BE2C (cell line): ENCODE measurements at regions not wholly inside any gene's neighbourhood (a gene's known extent, or its start where the extent isn't known, plus 50 kb on each side); places are given as distances from the start of the nearest gene placed in this dataset.

Experiments
- DNase-seq: peaks from one replicate; pipeline ENCODE4 v3.0.0-alpha.2; 2020
- H3K27me3 ChIP-seq: fragments of 250-450 bp; sonication (Bioruptor Pico); 2 replicates; pipeline ENCODE4 v1.5.1; 2020; ENCODE audit warnings: mild to moderate bottlenecking
- H3K36me3 ChIP-seq: fragments of 250-450 bp; sonication (Bioruptor Pico); 2 replicates; pipeline ENCODE4 v1.5.1; 2020; ENCODE audit warnings: mild to moderate bottlenecking
- H3K4me1 ChIP-seq: fragments of 250-450 bp; sonication (Bioruptor Pico); 2 replicates; pipeline ENCODE4 v1.5.1; 2020
- H3K4me3 ChIP-seq: 2 replicates; pipeline ENCODE4 v1.5.1; 2011; ENCODE audit warnings: low read depth, low read length
- H3K9me3 ChIP-seq: fragments of 250-450 bp; sonication (Bioruptor Pico); 2 replicates; pipeline ENCODE4 v1.5.1; 2020
- TF ChIP-seq, protein P1 (sequence below): IDR thresholded peaks from 2 replicates; pipeline ENCODE4 v1.5.1; 2012; ENCODE audit warnings: mild to moderate bottlenecking, low read depth, low read length

GRCh38 chr2:14018620-14019019, 613.9 kb upstream of the LRATD1 start:
- no peak for DNase-seq
- H3K4me3 ChIP-seq: no peak overlapping the region
- no peaks in the 10 kb centered on the region for H3K27me3 ChIP-seq
- TF ChIP-seq, protein P1, sequence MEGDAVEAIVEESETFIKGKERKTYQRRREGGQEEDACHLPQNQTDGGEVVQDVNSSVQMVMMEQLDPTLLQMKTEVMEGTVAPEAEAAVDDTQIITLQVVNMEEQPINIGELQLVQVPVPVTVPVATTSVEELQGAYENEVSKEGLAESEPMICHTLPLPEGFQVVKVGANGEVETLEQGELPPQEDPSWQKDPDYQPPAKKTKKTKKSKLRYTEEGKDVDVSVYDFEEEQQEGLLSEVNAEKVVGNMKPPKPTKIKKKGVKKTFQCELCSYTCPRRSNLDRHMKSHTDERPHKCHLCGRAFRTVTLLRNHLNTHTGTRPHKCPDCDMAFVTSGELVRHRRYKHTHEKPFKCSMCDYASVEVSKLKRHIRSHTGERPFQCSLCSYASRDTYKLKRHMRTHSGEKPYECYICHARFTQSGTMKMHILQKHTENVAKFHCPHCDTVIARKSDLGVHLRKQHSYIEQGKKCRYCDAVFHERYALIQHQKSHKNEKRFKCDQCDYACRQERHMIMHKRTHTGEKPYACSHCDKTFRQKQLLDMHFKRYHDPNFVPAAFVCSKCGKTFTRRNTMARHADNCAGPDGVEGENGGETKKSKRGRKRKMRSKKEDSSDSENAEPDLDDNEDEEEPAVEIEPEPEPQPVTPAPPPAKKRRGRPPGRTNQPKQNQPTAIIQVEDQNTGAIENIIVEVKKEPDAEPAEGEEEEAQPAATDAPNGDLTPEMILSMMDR: no peak
- no peaks in the 10 kb centered on the region; the same call in 1 of the 2 replicates for H3K4me1 ChIP-seq
- no peaks in the 10 kb centered on the region for H3K36me3 ChIP-seq
- no peaks in the 10 kb centered on the region for H3K9me3 ChIP-seq

DNA sequence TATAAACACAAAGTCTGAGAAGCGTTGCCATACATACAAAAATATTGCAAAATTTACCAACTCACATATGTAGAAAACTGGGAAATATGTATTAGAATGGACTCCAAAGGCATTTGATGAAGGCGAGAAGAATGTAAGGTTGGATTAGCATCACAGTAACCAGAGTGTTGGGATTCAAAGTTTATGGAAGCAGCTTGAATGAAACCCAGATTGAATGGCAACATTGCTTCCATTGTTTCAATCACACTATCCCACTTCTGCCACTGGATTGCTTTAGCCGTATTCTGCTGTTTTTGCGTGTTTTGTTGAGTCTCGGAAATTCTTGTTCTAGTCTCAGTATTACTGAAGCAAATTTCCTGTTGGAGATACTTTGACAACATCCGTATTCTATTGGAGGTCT, 609.0 kb upstream of the LRATD1 start:
- Histone ChIP-seq H3K36me3 (no peaks in the 10 kb centered on the region), H3K27me3 (no peaks in the 10 kb centered on the region), H3K9me3 (no peaks in the 10 kb centered on the region), H3K4me3 (no peak overlapping the region), H3K4me1 (no peaks in the 10 kb centered on the region)
- no peak for DNase-seq
- TF ChIP-seq, protein P1: no peak

DNA sequence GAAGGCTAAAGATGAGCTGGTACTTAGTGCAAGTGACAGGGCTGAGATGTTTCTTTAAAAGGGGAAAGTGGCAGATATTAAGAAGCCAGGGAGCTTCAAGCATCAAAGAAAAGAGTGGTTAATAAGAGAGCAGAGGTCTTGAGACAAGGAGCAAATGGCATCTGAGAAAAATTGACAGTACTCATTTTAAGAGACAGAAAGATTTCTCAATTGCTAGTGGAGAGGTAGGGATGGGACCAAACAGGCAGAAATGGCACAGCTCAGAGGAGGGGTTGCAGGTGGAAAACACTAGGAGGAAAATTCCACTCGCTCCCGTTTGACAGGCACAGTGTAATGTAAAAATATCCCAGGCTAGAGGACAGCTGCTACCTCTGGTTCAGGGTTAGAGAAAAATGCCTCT, 593.4 kb upstream of the LRATD1 start:
- no peaks in the 10 kb centered on the region for H3K27me3 ChIP-seq
- H3K4me3 ChIP-seq: no peak overlapping the region
- no peak for DNase-seq
- H3K36me3 ChIP-seq: no peaks in the 10 kb centered on the region
- TF ChIP-seq, protein P1: no peak
- no peaks in the 10 kb centered on the region for H3K4me1 ChIP-seq
- H3K9me3 ChIP-seq: no peaks in the 10 kb centered on the region

- TF ChIP-seq, protein P1: no peak
- no peak overlapping the region for H3K4me3 ChIP-seq
- no peaks in the 10 kb centered on the region for H3K36me3 ChIP-seq
- H3K27me3 ChIP-seq: no peaks in the 10 kb centered on the region
- no peaks in the 10 kb centered on the region for H3K9me3 ChIP-seq
- no peaks in the 10 kb centered on the region for H3K4me1 ChIP-seq
- DNase-seq: no peak
Observed at GRCh38 chr2:14047491-14047890, 585.0 kb upstream of the LRATD1 start.

- no peak overlapping the region for H3K4me3 ChIP-seq
- no peaks in the 10 kb centered on the region for H3K36me3 ChIP-seq
- no peaks in the 10 kb centered on the region for H3K4me1 ChIP-seq
- no peaks in the 10 kb centered on the region for H3K9me3 ChIP-seq
- TF ChIP-seq, protein P1: no peak
- no peaks in the 10 kb centered on the region for H3K27me3 ChIP-seq
- DNase-seq: no peak
Observed at GRCh38 chr2:14051401-14051800, 581.1 kb upstream of the LRATD1 start.

DNA sequence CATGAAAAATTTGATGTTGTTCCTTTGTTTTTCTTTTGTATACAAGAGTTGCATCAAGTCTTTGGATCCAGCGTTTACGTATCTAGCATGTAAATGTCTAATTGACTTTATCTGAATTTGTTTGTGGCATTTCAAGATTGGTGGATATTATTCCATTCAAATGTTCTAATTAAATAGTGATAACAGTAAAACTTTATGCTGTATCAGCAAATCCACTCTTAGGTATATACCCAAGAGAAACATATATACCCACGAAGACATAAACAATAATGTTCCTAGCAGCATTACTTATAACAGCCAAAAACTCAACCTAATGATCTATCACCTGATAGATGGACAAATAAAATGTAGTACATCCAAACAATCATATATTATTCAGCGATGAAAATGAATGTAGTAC, 579.4 kb upstream of the LRATD1 start:
- Histone ChIP-seq H3K27me3 (no peaks in the 10 kb centered on the region), H3K9me3 (no peaks in the 10 kb centered on the region), H3K4me1 (no peaks in the 10 kb centered on the region), H3K36me3 (no peaks in the 10 kb centered on the region), H3K4me3 (no peak overlapping the region)
- TF ChIP-seq, protein P1: no peak
- DNase-seq: no peak
